ENCODE measurements at regions not wholly inside any gene's neighbourhood (a gene's known extent, or its start where the extent isn't known, plus 50 kb on each side); places are given as distances from the start of the nearest gene placed in this dataset.

- Histone ChIP-seq H3K4me2 (no peak overlapping the region), H3K4me1 (no peaks in the 10 kb centered on the region), H3K4me3 (no peak overlapping the region), H3K27ac (no peak overlapping the region), H3K9me3 (peaks cover 18% of the 10 kb centered on the region)
- 4% methylated on average over 3 of the region's 3 CpGs for WGBS (ENCODE audit: missing lambda C conversion rate)
- FAIRE-seq (no peak), DNase-seq (ENCODE audit: low read depth in 1 of 2, low spot score in 1 of 2) (no peak), ATAC-seq (no peak)
- POLR2A ChIA-PET = no interaction called here
- CTCF ChIA-PET = no interaction called here
- TF ChIP-seq PBX3 (IDR thresholded peaks at IDR 0.05) (no peak), RFX5 (IDR thresholded peaks at IDR 0.05) (no peak), HES2 (IDR thresholded peaks at IDR 0.05) (no peak), HMGXB4 (CRISPR knock-in tag; IDR thresholded peaks at IDR 0.05; ENCODE audit: borderline replicate concordance) (no peak), TFCP2L1 (CRISPR knock-in tag; IDR thresholded peaks at IDR 0.05) (no peak), HOXA7 (CRISPR knock-in tag; IDR thresholded peaks at IDR 0.05) (no peak), NR3C1 (IDR thresholded peaks at IDR 0.05) (no peak), HDAC2 (IDR thresholded peaks at IDR 0.05) (no peak), ZFP36 (IDR thresholded peaks at IDR 0.05; ENCODE audit: borderline replicate concordance, partially characterized antibody) (no peak)
These were observed 297.7 kb downstream of the UQCRFS1 start for GRCh38 chr19:28915202-28915601.

GRCh38 chr19:28914173-28914572 is 298.8 kb downstream of the UQCRFS1 start:
- no peak for TF ChIP-seq ZSCAN20 (CRISPR knock-in tag; IDR thresholded peaks at IDR 0.05)
- no peak for TF ChIP-seq HDAC2 (IDR thresholded peaks at IDR 0.05)
- no peak for TF ChIP-seq GATA3 (IDR thresholded peaks at IDR 0.05; ENCODE audit: borderline replicate concordance)
- TF ChIP-seq EHMT2 (IDR thresholded peaks at IDR 0.05; ENCODE audit: low read depth) = no peak
- no peak for TF ChIP-seq ELK1 (IDR thresholded peaks at IDR 0.05; ENCODE audit: low read depth, low read length)
- no peak for TF ChIP-seq MAZ (IDR thresholded peaks at IDR 0.05; ENCODE audit: borderline replicate concordance, low read depth, low read length)
- TF ChIP-seq NR3C1 (IDR thresholded peaks at IDR 0.05) = no peak
- TF ChIP-seq JUN (IDR thresholded peaks at IDR 0.05) = no peak
- no peak for TF ChIP-seq EP300 (IDR thresholded peaks at IDR 0.05)
- TF ChIP-seq NFE2L2 (conservative IDR thresholded peaks at IDR 0.05; ENCODE audit: low read length) = no peak
- TF ChIP-seq FOSB (CRISPR knock-in tag; IDR thresholded peaks at IDR 0.05) = no peak
- no peak for TF ChIP-seq CEBPB (IDR thresholded peaks at IDR 0.05)
- no peak for TF ChIP-seq NPAS2 (CRISPR knock-in tag; IDR thresholded peaks at IDR 0.05; ENCODE audit: borderline replicate concordance)
- TF ChIP-seq POLR2AphosphoS2 (conservative IDR thresholded peaks at IDR 0.05; ENCODE audit: low read length) = no peak
- TF ChIP-seq CBX8 (IDR thresholded peaks at IDR 0.05) = no peak
- CTCF ChIA-PET = interaction anchor here (1.4 kb wide), 1 partner anchor 35 kb away, joined by 4 read pairs; no protein-coding TSS in a partner anchor
- peaks cover 18% of the 10 kb centered on the region for H3K9me3 ChIP-seq
- POLR2A ChIA-PET = no interaction called here
- no peak overlapping the region for H3K4me3 ChIP-seq
- no peak for FAIRE-seq
- DNase-seq (ENCODE audit: low read depth in 1 of 2, low spot score in 1 of 2) = no peak
- no peak overlapping the region for H3K27ac ChIP-seq
- no peak for ATAC-seq
- no peaks in the 10 kb centered on the region for H3K4me1 ChIP-seq
- no peak overlapping the region for H3K4me2 ChIP-seq

- Histone ChIP-seq H3K4me1 (no peaks in the 10 kb centered on the region), H3K4me2 (no peak overlapping the region), H3K27ac (no peak overlapping the region), H3K4me3 (no peak overlapping the region), H3K9me3 (peaks cover 18% of the 10 kb centered on the region)
- FAIRE-seq = no peak
- ChIA-PET POLR2A (no interaction called here), CTCF (interaction anchor here (1.4 kb wide), 1 partner anchor 35 kb away, joined by 4 read pairs; no protein-coding TSS in a partner anchor)
- no peak for ATAC-seq
- no peak for TF ChIP-seq NPAS2 (CRISPR knock-in tag; IDR thresholded peaks at IDR 0.05; ENCODE audit: borderline replicate concordance)
- TF ChIP-seq KDM5A (IDR thresholded peaks at IDR 0.05) = no peak
- no peak for DNase-seq (ENCODE audit: low read depth in 1 of 2, low spot score in 1 of 2)
- WGBS (ENCODE audit: missing lambda C conversion rate) = 10% methylated on average over 6 of the region's 6 CpGs
These were observed 299.3 kb downstream of the UQCRFS1 start for GRCh38 chr19:28913626-28914025.

Measured in A549 (cell line).